ENCODE measurements at regions not wholly inside any gene's neighbourhood (a gene's known extent, or its start where the extent isn't known, plus 50 kb on each side); places are given as distances from the start of the nearest gene placed in this dataset.

DNA sequence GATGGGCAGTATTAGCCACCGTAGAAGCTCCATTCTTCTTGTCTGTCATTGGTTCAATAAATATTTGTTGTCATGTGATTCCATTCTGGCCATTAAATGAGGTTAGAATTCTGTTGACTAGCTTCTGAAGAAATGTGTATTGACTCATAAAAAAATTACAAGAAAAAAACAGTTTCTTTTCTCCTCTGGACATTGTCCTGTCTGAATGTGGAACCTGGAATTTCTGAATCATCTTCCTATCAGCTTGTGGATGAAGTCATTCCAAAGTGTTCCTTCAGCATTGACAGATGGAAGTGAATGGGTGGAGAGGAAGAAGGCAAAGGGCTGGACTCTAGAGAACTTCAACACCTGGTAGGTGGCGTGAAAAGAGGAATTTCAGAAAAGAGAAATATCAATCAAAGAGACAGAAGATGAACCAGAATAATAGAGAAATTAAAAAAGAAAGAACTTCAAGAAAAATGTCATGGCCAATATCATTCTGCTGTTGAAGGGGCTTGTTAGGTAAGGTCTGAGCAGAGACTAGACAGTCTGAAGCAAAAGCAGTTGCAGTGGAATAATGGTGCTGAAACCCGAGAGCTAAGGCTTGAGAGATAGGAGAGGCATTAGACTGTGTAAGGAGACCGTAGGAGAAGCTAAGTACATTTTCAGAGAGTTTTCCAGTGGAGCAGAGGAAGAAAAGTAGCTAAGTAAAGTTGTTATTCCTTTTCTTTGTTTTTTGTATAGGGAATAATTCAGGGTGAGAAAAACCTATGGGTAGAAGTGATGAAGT is 806.6 kb downstream of the SQOR start:
- Histone ChIP-seq H3K9ac (ENCODE audit: low read length) (no peak overlapping the region), H3K9me2 (ENCODE audit: insufficient read depth) (no peaks in the 10 kb centered on the region), H3K79me2 (ENCODE audit: insufficient read depth, low read length) (no peaks in the 10 kb centered on the region), H2AFZ (ENCODE audit: low read depth, low read length, poor library complexity, severe bottlenecking) (no peak overlapping the region), H3K4me2 (ENCODE audit: low read length) (no peak overlapping the region), H3K27me3 (ENCODE audit: insufficient read depth, low read length) (no peaks in the 10 kb centered on the region), H4K20me1 (ENCODE audit: insufficient read depth) (no peaks in the 10 kb centered on the region), H3K27ac (ENCODE audit: low read depth, low read length) (no peak overlapping the region), H3K4me3 (replicated peaks in 1 of 2; ENCODE audit: low read depth in 1 of 2, low read length in 2 of 2) (no peak overlapping the region), H3K36me3 (ENCODE audit: control insufficient read depth in 1 of 2, insufficient read depth in 2 of 2, low read length in 2 of 2) (no peaks in the 10 kb centered on the region), H3K9me3 (ENCODE audit: control insufficient read depth in 1 of 2, insufficient read depth in 1 of 2, low read depth in 1 of 2, low read length in 2 of 2) (peaks cover 11 to 30% of the 10 kb centered on the region in 2 experiments; a peak in 2 of 4 replicates), H3K4me1 (ENCODE audit: control insufficient read depth in 1 of 2, insufficient read depth in 2 of 2, low read length in 2 of 2) (no peaks in the 10 kb centered on the region)
- ChIA-PET POLR2A (no interaction called here), RAD21 (ENCODE audit: low non-redundant PET in 1 of 2, low total read pairs in 2 of 2, uncharacterized antibody in 2 of 2, unreplicated experiment in 2 of 2) (no interaction called here), CTCF (no interaction called here)
- intact Hi-C loops (cut with micrococcal nuclease): no loop called here
- no peak for ATAC-seq
- no TSS peak for BruUV-seq (replicated peaks)
- no peak for DNase-seq (ENCODE audit: low read depth, low spot score)
- no peak for TF ChIP-seq EZH2 (IDR thresholded peaks at IDR 0.05)
- no peak for TF ChIP-seq YY1 (IDR thresholded peaks at IDR 0.05; ENCODE audit: extremely low read depth, insufficient replicate concordance, low read depth, low read length)
- TF ChIP-seq EZH2phosphoT487 (IDR thresholded peaks at IDR 0.05; ENCODE audit: borderline replicate concordance): no peak
- no peak for TF ChIP-seq SRF (IDR thresholded peaks at IDR 0.05; ENCODE audit: low read depth)
- no peak for TF ChIP-seq ELF1 (IDR thresholded peaks at IDR 0.05; ENCODE audit: borderline replicate concordance, low read depth)
- no peak for TF ChIP-seq FOSL1 (IDR thresholded peaks at IDR 0.05; ENCODE audit: low read depth)

DNA sequence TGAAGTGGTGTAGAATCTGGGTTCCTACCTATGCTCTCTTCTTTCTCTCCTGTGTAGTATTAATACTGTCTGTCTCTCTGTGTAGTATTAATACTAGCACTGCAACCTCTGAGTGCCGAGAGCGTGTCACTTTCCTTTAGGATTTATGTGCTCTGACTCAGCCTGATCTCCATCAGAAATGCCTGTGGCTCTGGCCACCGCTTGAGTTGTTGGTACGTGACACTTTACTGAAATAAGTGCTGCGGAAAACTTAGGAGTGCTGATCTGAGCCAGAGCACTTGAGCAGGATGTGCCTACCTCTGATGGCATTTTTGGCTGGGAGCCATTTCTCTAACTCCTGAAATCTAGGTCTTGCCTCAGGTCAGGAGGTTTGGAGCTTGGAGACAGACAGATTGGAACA is 807.4 kb downstream of the SQOR start:
- intact Hi-C loops (cut with micrococcal nuclease): no loop called here

More for the DNA sequence above, 807.4 kb downstream of the SQOR start:
- ChIA-PET RAD21 (ENCODE audit: low non-redundant PET in 1 of 2, low total read pairs in 2 of 2, uncharacterized antibody in 2 of 2, unreplicated experiment in 2 of 2) (no interaction called here), CTCF (no interaction called here), POLR2A (no interaction called here)
- no peak overlapping the region for H3K4me3 ChIP-seq (replicated peaks in 1 of 2; ENCODE audit: low read depth in 1 of 2, low read length in 2 of 2)
- no peak overlapping the region for H3K4me2 ChIP-seq (ENCODE audit: low read length)
- BruUV-seq (replicated peaks): no TSS peak
- DNase-seq (ENCODE audit: low read depth, low spot score) (no peak), ATAC-seq (no peak)
- H3K9me2 ChIP-seq (ENCODE audit: insufficient read depth): no peaks in the 10 kb centered on the region
- no peak overlapping the region for H3K9ac ChIP-seq (ENCODE audit: low read length)
- no peaks in the 10 kb centered on the region for H3K4me1 ChIP-seq (ENCODE audit: control insufficient read depth in 1 of 2, insufficient read depth in 2 of 2, low read length in 2 of 2)
- H4K20me1 ChIP-seq (ENCODE audit: insufficient read depth): no peaks in the 10 kb centered on the region
- H3K27me3 ChIP-seq (ENCODE audit: insufficient read depth, low read length): no peaks in the 10 kb centered on the region
- H3K9me3 ChIP-seq (ENCODE audit: control insufficient read depth in 1 of 2, insufficient read depth in 1 of 2, low read depth in 1 of 2, low read length in 2 of 2): peaks cover 11 to 30% of the 10 kb centered on the region in 2 experiments; a peak in 2 of 4 replicates
- H3K79me2 ChIP-seq (ENCODE audit: insufficient read depth, low read length): no peaks in the 10 kb centered on the region
- no peaks in the 10 kb centered on the region for H3K36me3 ChIP-seq (ENCODE audit: control insufficient read depth in 1 of 2, insufficient read depth in 2 of 2, low read length in 2 of 2)
- H2AFZ ChIP-seq (ENCODE audit: low read depth, low read length, poor library complexity, severe bottlenecking): no peak overlapping the region
- no peak overlapping the region for H3K27ac ChIP-seq (ENCODE audit: low read depth, low read length)
- TF ChIP-seq EGR1 (IDR thresholded peaks at IDR 0.05; ENCODE audit: low read depth) (no peak), CBX3 (IDR thresholded peaks at IDR 0.05; ENCODE audit: low read depth) (no peak), EZH2phosphoT487 (IDR thresholded peaks at IDR 0.05; ENCODE audit: borderline replicate concordance) (no peak), POLR2A (IDR thresholded peaks at IDR 0.05; ENCODE audit: borderline replicate concordance, extremely low read depth, insufficient read depth, insufficient read length) (no peak), POLR2AphosphoS5 (IDR thresholded peaks at IDR 0.05; ENCODE audit: low read depth, low read length) (no peak), FOSL1 (IDR thresholded peaks at IDR 0.05; ENCODE audit: low read depth) (no peak), SP1 (IDR thresholded peaks at IDR 0.05; ENCODE audit: low read depth) (no peak)
- TF ChIP-seq, protein P1, sequence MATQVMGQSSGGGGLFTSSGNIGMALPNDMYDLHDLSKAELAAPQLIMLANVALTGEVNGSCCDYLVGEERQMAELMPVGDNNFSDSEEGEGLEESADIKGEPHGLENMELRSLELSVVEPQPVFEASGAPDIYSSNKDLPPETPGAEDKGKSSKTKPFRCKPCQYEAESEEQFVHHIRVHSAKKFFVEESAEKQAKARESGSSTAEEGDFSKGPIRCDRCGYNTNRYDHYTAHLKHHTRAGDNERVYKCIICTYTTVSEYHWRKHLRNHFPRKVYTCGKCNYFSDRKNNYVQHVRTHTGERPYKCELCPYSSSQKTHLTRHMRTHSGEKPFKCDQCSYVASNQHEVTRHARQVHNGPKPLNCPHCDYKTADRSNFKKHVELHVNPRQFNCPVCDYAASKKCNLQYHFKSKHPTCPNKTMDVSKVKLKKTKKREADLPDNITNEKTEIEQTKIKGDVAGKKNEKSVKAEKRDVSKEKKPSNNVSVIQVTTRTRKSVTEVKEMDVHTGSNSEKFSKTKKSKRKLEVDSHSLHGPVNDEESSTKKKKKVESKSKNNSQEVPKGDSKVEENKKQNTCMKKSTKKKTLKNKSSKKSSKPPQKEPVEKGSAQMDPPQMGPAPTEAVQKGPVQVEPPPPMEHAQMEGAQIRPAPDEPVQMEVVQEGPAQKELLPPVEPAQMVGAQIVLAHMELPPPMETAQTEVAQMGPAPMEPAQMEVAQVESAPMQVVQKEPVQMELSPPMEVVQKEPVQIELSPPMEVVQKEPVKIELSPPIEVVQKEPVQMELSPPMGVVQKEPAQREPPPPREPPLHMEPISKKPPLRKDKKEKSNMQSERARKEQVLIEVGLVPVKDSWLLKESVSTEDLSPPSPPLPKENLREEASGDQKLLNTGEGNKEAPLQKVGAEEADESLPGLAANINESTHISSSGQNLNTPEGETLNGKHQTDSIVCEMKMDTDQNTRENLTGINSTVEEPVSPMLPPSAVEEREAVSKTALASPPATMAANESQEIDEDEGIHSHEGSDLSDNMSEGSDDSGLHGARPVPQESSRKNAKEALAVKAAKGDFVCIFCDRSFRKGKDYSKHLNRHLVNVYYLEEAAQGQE (IDR thresholded peaks at IDR 0.05; ENCODE audit: low read depth): no peak
- TF ChIP-seq, protein P2, sequence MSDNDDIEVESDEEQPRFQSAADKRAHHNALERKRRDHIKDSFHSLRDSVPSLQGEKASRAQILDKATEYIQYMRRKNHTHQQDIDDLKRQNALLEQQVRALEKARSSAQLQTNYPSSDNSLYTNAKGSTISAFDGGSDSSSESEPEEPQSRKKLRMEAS (IDR thresholded peaks at IDR 0.05): no peak
- TF ChIP-seq, protein P3, sequence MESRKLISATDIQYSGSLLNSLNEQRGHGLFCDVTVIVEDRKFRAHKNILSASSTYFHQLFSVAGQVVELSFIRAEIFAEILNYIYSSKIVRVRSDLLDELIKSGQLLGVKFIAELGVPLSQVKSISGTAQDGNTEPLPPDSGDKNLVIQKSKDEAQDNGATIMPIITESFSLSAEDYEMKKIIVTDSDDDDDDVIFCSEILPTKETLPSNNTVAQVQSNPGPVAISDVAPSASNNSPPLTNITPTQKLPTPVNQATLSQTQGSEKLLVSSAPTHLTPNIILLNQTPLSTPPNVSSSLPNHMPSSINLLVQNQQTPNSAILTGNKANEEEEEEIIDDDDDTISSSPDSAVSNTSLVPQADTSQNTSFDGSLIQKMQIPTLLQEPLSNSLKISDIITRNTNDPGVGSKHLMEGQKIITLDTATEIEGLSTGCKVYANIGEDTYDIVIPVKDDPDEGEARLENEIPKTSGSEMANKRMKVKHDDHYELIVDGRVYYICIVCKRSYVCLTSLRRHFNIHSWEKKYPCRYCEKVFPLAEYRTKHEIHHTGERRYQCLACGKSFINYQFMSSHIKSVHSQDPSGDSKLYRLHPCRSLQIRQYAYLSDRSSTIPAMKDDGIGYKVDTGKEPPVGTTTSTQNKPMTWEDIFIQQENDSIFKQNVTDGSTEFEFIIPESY (IDR thresholded peaks at IDR 0.05; ENCODE audit: extremely low read depth, insufficient replicate concordance, low read length): no peak
- TF ChIP-seq, protein P4, sequence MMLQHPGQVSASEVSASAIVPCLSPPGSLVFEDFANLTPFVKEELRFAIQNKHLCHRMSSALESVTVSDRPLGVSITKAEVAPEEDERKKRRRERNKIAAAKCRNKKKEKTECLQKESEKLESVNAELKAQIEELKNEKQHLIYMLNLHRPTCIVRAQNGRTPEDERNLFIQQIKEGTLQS (IDR thresholded peaks at IDR 0.05): no peak

Measured in HCT116 (cell line).